H1 (cell line): ENCODE measurements at regions not wholly inside any gene's neighbourhood (a gene's known extent, or its start where the extent isn't known, plus 50 kb on each side); places are given as distances from the start of the nearest gene placed in this dataset.

ENCODE experiments used
- CTCF ChIA-PET: fragments of 300-600 bp; sonication (Branson Sonifier 250); formaldehyde crosslinking; loops from one replicate; lab custom pipeline; 2021; ENCODE audit not compliant: partially characterized antibody; lab: Charles Lee
- POLR2A ChIA-PET: fragments of 300-600 bp; sonication (Branson Sonifier 250); formaldehyde crosslinking; loops from one replicate; lab custom pipeline; 2021; ENCODE audit warnings: inconsistent platforms; ENCODE audit not compliant: partially characterized antibody; lab: Charles Lee
- DNase-seq, 2 experiments: peaks; one replicate each; pipeline versions ENCODE4 v3.0.0 to v3.0.0-alpha.2; 2010 to 2022; ENCODE audit warnings: low spot score in 2 of 2, low read depth in 1 of 2, mixed read lengths in 1 of 2
- FAIRE-seq: peaks from 2 replicates; lab custom pipeline; 2011; peaks lifted over from hg19 to GRCh38; lab: Jason Lieb, UNC
- H2AFZ ChIP-seq: 2 replicates; pipeline ENCODE4 v1.8.1; 2012; ENCODE audit warnings: low read length, inconsistent platforms
- H2AK5ac ChIP-seq: 2 replicates; pipeline ENCODE4 v1.6.1; 2013; ENCODE audit warnings: low read depth, low read length
- H2BK120ac ChIP-seq: replicated peaks from 2 replicates; pipeline ENCODE3; 2013; ENCODE audit warnings: low read depth, low read length, inconsistent platforms
- H2BK12ac ChIP-seq: 2 replicates; pipeline ENCODE4 v1.6.1; 2013; ENCODE audit warnings: low read depth, low read length
- H2BK15ac ChIP-seq: 2 replicates; pipeline ENCODE4 v1.6.1; 2013; ENCODE audit warnings: low read length
- H2BK20ac ChIP-seq: 2 replicates; pipeline ENCODE4 v1.6.1; 2013; ENCODE audit warnings: low read length
- H2BK5ac ChIP-seq: 2 replicates; pipeline ENCODE4 v1.6.1; 2013; ENCODE audit warnings: low read depth, low read length
- H3K14ac ChIP-seq: 2 replicates; pipeline ENCODE4 v1.6.1; 2013; ENCODE audit warnings: inconsistent platforms; ENCODE audit not compliant: insufficient read length
- H3K18ac ChIP-seq: 2 replicates; pipeline ENCODE4 v1.6.1; 2013; ENCODE audit warnings: low read length; ENCODE audit errors: extremely low read depth
- H3K23ac ChIP-seq: 2 replicates; pipeline ENCODE4 v1.6.1; 2013; ENCODE audit warnings: inconsistent platforms; ENCODE audit not compliant: insufficient read length
- H3K23me2 ChIP-seq: 2 replicates; pipeline ENCODE4 v1.6.1; 2013; ENCODE audit warnings: low read depth, low read length
- H3K27ac ChIP-seq: 2 replicates; pipeline ENCODE4 v1.6.1; 2011; ENCODE audit warnings: low read depth, low read length, inconsistent platforms
- H3K27me3 ChIP-seq, 4 experiments: replicated peaks in 1 of 4; 1 replicate in 1 of 4; 2 replicates in 3 of 4; pipeline versions ENCODE4 v1.6.1 to v1.8.1; 2011 to 2013; ENCODE audit warnings: low read length in 3 of 4, mild to moderate bottlenecking in 3 of 4, inconsistent platforms in 2 of 4, mixed read lengths in 2 of 4, moderate library complexity in 1 of 4; ENCODE audit not compliant: control insufficient read depth in 3 of 4, insufficient read depth in 3 of 4; ENCODE audit errors: extremely low read depth in 1 of 4
- H3K36me3 ChIP-seq, 4 experiments: 2 replicates each; pipeline versions ENCODE4 v1.6.1 to v1.8.1; 2011 to 2013; ENCODE audit warnings: mild to moderate bottlenecking in 4 of 4, low read length in 3 of 4, moderate library complexity in 2 of 4, control low read depth in 1 of 4, inconsistent platforms in 1 of 4; ENCODE audit not compliant: insufficient read depth in 4 of 4, control insufficient read depth in 2 of 4
- H3K4ac ChIP-seq: replicated peaks from 2 replicates; pipeline ENCODE3; 2013; ENCODE audit warnings: low read length, low read depth, mixed read lengths, inconsistent platforms; ENCODE audit not compliant: insufficient read length
- H3K4me1 ChIP-seq, 4 experiments: replicated peaks in 1 of 4; 1 replicate in 1 of 4; 2 replicates in 3 of 4; pipeline versions ENCODE4 v1.6.1 to v1.8.1; 2011 to 2013; ENCODE audit warnings: low read length in 3 of 4, inconsistent platforms in 2 of 4, mixed read lengths in 1 of 4; ENCODE audit not compliant: insufficient read depth in 4 of 4, control insufficient read depth in 3 of 4
- H3K4me2 ChIP-seq, 2 experiments: 2 replicates each; pipeline versions ENCODE4 v1.6.1 to v1.8.1; 2011 to 2013; ENCODE audit warnings: low read depth in 2 of 2, low read length in 2 of 2, control low read depth in 1 of 2, inconsistent platforms in 1 of 2, mild to moderate bottlenecking in 1 of 2; ENCODE audit not compliant: insufficient read depth in 1 of 2
- H3K4me3 ChIP-seq, 4 experiments: fragments of 200-600, 300-600 bp in 1 of 4; sonication (generic), shearing (Covaris generic), sonication (Bioruptor Twin) in 1 of 4; 2 replicates each; pipeline versions ENCODE4 v1.5.1 to v1.8.1; 2011 to 2016; ENCODE audit warnings: low read length in 4 of 4, low read depth in 3 of 4, control low read depth in 2 of 4, inconsistent platforms in 2 of 4, mild to moderate bottlenecking in 2 of 4, mixed read lengths in 1 of 4, moderate library complexity in 1 of 4; ENCODE audit not compliant: insufficient read depth in 2 of 4; ENCODE audit errors: extremely low read depth in 1 of 4
- H3K56ac ChIP-seq: replicated peaks from 2 replicates; pipeline ENCODE3; 2013; ENCODE audit warnings: low read depth, mild to moderate bottlenecking, mixed read lengths, low read length, inconsistent platforms; ENCODE audit not compliant: insufficient read length
- H3K79me1 ChIP-seq: 2 replicates; pipeline ENCODE4 v1.6.1; 2013; ENCODE audit warnings: low read depth, low read length, control low read depth
- H3K79me2 ChIP-seq, 2 experiments: 2 replicates each; pipeline versions ENCODE4 v1.6.1 to v1.8.1; 2012 to 2013; ENCODE audit warnings: low read length in 2 of 2, mild to moderate bottlenecking in 2 of 2, inconsistent platforms in 1 of 2; ENCODE audit not compliant: insufficient read depth in 2 of 2, control insufficient read depth in 1 of 2
- H3K9ac ChIP-seq, 4 experiments: replicated peaks in 1 of 4; 1 replicate in 1 of 4; 2 replicates in 3 of 4; pipeline versions ENCODE4 v1.6.1 to v1.8.1; 2011 to 2013; ENCODE audit warnings: low read depth in 3 of 4, low read length in 3 of 4, control low read depth in 2 of 4, mild to moderate bottlenecking in 2 of 4, moderate library complexity in 2 of 4, inconsistent platforms in 1 of 4; ENCODE audit errors: extremely low read depth in 1 of 4
- H3K9me3 ChIP-seq, 2 experiments: 2 replicates each; pipeline versions ENCODE4 v1.6.1 to v1.8.1; 2012 to 2013; ENCODE audit warnings: mild to moderate bottlenecking in 2 of 2, moderate library complexity in 2 of 2, control low read depth in 1 of 2, inconsistent platforms in 1 of 2, low read depth in 1 of 2, low read length in 1 of 2, mixed read lengths in 1 of 2; ENCODE audit not compliant: insufficient read depth in 2 of 2
- H4K20me1 ChIP-seq, 2 experiments: replicated peaks in 1 of 2; 2 replicates each; pipeline versions ENCODE3 to v1.8.1; 2011 to 2013; ENCODE audit warnings: inconsistent platforms in 2 of 2, low read length in 2 of 2, mild to moderate bottlenecking in 1 of 2; ENCODE audit not compliant: insufficient read depth in 2 of 2, control insufficient read depth in 1 of 2
- H4K5ac ChIP-seq: 2 replicates; pipeline ENCODE4 v1.6.1; 2013; ENCODE audit warnings: low read length, low read depth, mixed read lengths, inconsistent platforms; ENCODE audit not compliant: insufficient read length
- H4K8ac ChIP-seq: 2 replicates; pipeline ENCODE4 v1.8.0; 2013; ENCODE audit warnings: mild to moderate bottlenecking, moderate library complexity, low read length, inconsistent platforms; ENCODE audit not compliant: insufficient read depth; ENCODE audit errors: extremely low read depth
- H4K91ac ChIP-seq: replicated peaks from 2 replicates; pipeline ENCODE3; 2013; ENCODE audit warnings: low read length, mixed read lengths, inconsistent platforms; ENCODE audit not compliant: insufficient read length
- BACH1 ChIP-seq: IDR thresholded peaks from 2 replicates; pipeline ENCODE4 v1.6.1; 2012; ENCODE audit warnings: low read length, improper control_type of control experiment
- CHD1 ChIP-seq: IDR thresholded peaks from 2 replicates; pipeline ENCODE4 v1.6.1; 2012; ENCODE audit warnings: low read depth, low read length, improper control_type of control experiment
- CHD2 ChIP-seq: IDR thresholded peaks from 2 replicates; pipeline ENCODE4 v1.6.1; 2012; ENCODE audit warnings: low read length, improper control_type of control experiment
- KDM1A ChIP-seq: fragments of 200-600, 300-600 bp; sonication (generic); IDR thresholded peaks from 2 replicates; pipeline ENCODE4 v1.7.1; 2016; ENCODE audit warnings: mild to moderate bottlenecking, low read length, borderline replicate concordance
- MAFK ChIP-seq: IDR thresholded peaks from 2 replicates; pipeline ENCODE4 v1.6.1; 2012; ENCODE audit warnings: low read depth, mild to moderate bottlenecking, improper control_type of control experiment, low read length
- NANOG ChIP-seq: IDR thresholded peaks from 2 replicates; pipeline ENCODE4 v1.6.1; 2011; ENCODE audit warnings: low read length, low read depth, mild to moderate bottlenecking, inconsistent platforms; ENCODE audit not compliant: insufficient read depth, poor library complexity, severe bottlenecking
- NRF1 ChIP-seq: IDR thresholded peaks from 2 replicates; pipeline ENCODE4 v1.6.1; 2011; ENCODE audit warnings: mild to moderate bottlenecking, low read depth, low read length, improper control_type of control experiment
- RAD21 ChIP-seq, 2 experiments: IDR thresholded peaks in 1 of 2; conservative IDR thresholded peaks in 1 of 2; 2 replicates each; pipeline ENCODE4 v1.6.1; 2011; ENCODE audit warnings: low read depth in 2 of 2, low read length in 2 of 2, improper control_type of control experiment in 1 of 2, inconsistent platforms in 1 of 2, mild to moderate bottlenecking in 1 of 2, moderate library complexity in 1 of 2
- SUZ12 ChIP-seq: fragments of 200-600 bp; sonication (generic); IDR thresholded peaks from 2 replicates; pipeline ENCODE4 v1.6.1; 2012; ENCODE audit warnings: mild to moderate bottlenecking, inconsistent platforms, low read length, moderate library complexity, mixed read lengths
- TAF1 ChIP-seq: IDR thresholded peaks from 2 replicates; pipeline ENCODE4 v1.6.1; 2011; ENCODE audit warnings: mild to moderate bottlenecking, low read depth, low read length
- TEAD4 ChIP-seq: IDR thresholded peaks from 2 replicates; pipeline ENCODE4 v1.6.1; 2012; ENCODE audit warnings: low read depth, low read length, inconsistent platforms, mixed read lengths
- YY1 ChIP-seq: IDR thresholded peaks from 2 replicates; pipeline ENCODE4 v1.6.1; 2011; ENCODE audit warnings: low read depth, mild to moderate bottlenecking, low read length
- WGBS, 2 experiments: shearing (Covaris generic) in 1 of 2; methylation state at CpG; one replicate each; pipeline versions ENCODE4 v1.1.6 to v1.1.7; 2013 to 2015; ENCODE audit warnings: low lambda C conversion rate in 2 of 2, mixed read lengths in 2 of 2, inconsistent platforms in 1 of 2, low coverage in 1 of 2, missing lambda C conversion rate in 1 of 2; ENCODE audit not compliant: insufficient replicate concordance in 2 of 2, insufficient coverage in 1 of 2, insufficient read length in 1 of 2; ENCODE audit errors: extremely low coverage in 1 of 2, missing lambda C conversion rate in 1 of 2; 5-methylcytosine and 5-hydroxymethylcytosine counted together

- Histone ChIP-seq H3K23me2 (no peaks in the 10 kb centered on the region), H2BK20ac (no peak overlapping the region), H4K20me1 (no peaks in the 10 kb centered on the region), H4K91ac (no peak overlapping the region), H3K27ac (no peak overlapping the region), H3K79me2 (no peaks in the 10 kb centered on the region), H3K14ac (no peak overlapping the region), H3K36me3 (no peaks in the 10 kb centered on the region), H3K4me1 (no peaks in the 10 kb centered on the region), H3K79me1 (no peaks in the 10 kb centered on the region), H2AFZ (no peak overlapping the region), H3K4me2 (no peak overlapping the region), H3K9ac (no peak overlapping the region), H4K8ac (no peak overlapping the region), H2BK120ac (no peak overlapping the region), H3K23ac (no peak overlapping the region), H4K5ac (no peak overlapping the region), H2AK5ac (no peak overlapping the region)
- ChIA-PET POLR2A (no interaction called here), CTCF (no interaction called here)
- 76% methylated on average over 5 of the region's 5 CpGs; no CpG with 5 or more reads in 1 of the 2 experiments for WGBS, 2 experiments
- TF ChIP-seq CHD2 (no peak), TEAD4 (no peak), NANOG (no peak), RAD21 (IDR thresholded peaks at IDR 0.05 in 1 of 2, conservative IDR thresholded peaks at IDR 0.05 in 1 of 2; ENCODE audit: low read depth in 2 of 2, low read length in 2 of 2) (no peak), NRF1 (no peak), MAFK (no peak), KDM1A (no peak), BACH1 (no peak), YY1 (no peak), TAF1 (no peak), CHD1 (no peak), SUZ12 (no peak)
- TF ChIP-seq, all 59 proteins: peak for 0
- DNase-seq, result no peak
- no peak overlapping the region for H3K56ac ChIP-seq
- H2BK15ac ChIP-seq, result no peak overlapping the region
- no peak overlapping the region for H3K4ac ChIP-seq
- H3K18ac ChIP-seq, result no peak overlapping the region
- no peak for FAIRE-seq
- H2BK5ac ChIP-seq, result no peak overlapping the region
- H3K9me3 ChIP-seq, result peaks cover 62 to 64% of the 10 kb centered on the region in 2 experiments
- H3K4me3 ChIP-seq, result no peak overlapping the region
- H2BK12ac ChIP-seq, result no peak overlapping the region
- H3K27me3 ChIP-seq, result no peaks in the 10 kb centered on the region
Measured at GRCh38 chr4:18214411-18215055, 193.0 kb upstream of the LCORL start.
